ENCODE measurements at regions not wholly inside any gene's neighbourhood (a gene's known extent, or its start where the extent isn't known, plus 50 kb on each side); places are given as distances from the start of the nearest gene placed in this dataset.

DNA sequence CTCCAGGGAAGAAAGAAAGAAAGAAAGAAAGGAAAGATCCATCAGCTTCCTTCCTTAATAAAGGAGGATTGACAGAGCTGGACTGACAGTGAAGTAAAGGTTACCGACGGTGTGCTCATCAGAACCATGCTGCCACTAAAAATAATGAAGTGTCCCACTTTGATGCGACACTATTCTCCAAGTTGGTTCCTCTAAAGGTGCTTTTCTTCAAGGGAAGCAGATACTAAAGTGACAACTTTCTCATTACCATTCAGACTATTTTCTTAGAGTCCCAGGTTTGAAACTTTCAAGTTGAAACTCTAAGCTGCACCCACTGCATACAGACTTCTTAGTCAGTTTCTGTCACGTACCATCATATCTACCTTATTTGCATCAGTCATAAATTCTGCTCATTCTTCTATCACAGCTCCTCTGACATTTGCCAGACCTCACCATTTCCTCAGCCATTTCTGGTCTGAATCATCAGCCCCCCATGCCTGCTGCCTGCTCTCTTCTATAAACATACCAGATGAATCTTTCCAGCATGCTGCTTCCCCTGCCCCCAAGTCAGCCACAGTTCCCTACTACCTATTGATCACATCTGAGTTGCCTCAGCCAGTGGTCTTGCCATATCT is 177.6 kb downstream of the DEPDC1B start (continued):
- TF ChIP-seq CBX5 (IDR thresholded peaks at IDR 0.05; ENCODE audit: low read depth) (no peak), PAX5 (IDR thresholded peaks at IDR 0.05; ENCODE audit: borderline replicate concordance, low read depth, low read length) (no peak), MYB (IDR thresholded peaks at IDR 0.05; ENCODE audit: borderline replicate concordance, low read depth, low read length) (no peak), SPI1 (IDR thresholded peaks at IDR 0.05; ENCODE audit: borderline replicate concordance, insufficient read depth, low read depth, low read length) (no peak), CBX3 (IDR thresholded peaks at IDR 0.05; ENCODE audit: borderline replicate concordance, low read depth) (no peak), RUNX3 (IDR thresholded peaks at IDR 0.05; ENCODE audit: low read length) (peak; percentile 68), RELA (IDR thresholded peaks at IDR 0.05; ENCODE audit: borderline replicate concordance, partially characterized antibody) (no peak), SIX5 (IDR thresholded peaks at IDR 0.05; ENCODE audit: low read depth, low read length, severe bottlenecking) (no peak), ZNF207 (IDR thresholded peaks at IDR 0.05; ENCODE audit: borderline replicate concordance) (no peak), STAT1 (conservative IDR thresholded peaks at IDR 0.05) (no peak), ESRRA (IDR thresholded peaks at IDR 0.05; ENCODE audit: low read length) (no peak), TBL1XR1 (IDR thresholded peaks at IDR 0.05; ENCODE audit: low read depth, low read length) (peak; percentile 46)
- TF ChIP-seq, protein P1, sequence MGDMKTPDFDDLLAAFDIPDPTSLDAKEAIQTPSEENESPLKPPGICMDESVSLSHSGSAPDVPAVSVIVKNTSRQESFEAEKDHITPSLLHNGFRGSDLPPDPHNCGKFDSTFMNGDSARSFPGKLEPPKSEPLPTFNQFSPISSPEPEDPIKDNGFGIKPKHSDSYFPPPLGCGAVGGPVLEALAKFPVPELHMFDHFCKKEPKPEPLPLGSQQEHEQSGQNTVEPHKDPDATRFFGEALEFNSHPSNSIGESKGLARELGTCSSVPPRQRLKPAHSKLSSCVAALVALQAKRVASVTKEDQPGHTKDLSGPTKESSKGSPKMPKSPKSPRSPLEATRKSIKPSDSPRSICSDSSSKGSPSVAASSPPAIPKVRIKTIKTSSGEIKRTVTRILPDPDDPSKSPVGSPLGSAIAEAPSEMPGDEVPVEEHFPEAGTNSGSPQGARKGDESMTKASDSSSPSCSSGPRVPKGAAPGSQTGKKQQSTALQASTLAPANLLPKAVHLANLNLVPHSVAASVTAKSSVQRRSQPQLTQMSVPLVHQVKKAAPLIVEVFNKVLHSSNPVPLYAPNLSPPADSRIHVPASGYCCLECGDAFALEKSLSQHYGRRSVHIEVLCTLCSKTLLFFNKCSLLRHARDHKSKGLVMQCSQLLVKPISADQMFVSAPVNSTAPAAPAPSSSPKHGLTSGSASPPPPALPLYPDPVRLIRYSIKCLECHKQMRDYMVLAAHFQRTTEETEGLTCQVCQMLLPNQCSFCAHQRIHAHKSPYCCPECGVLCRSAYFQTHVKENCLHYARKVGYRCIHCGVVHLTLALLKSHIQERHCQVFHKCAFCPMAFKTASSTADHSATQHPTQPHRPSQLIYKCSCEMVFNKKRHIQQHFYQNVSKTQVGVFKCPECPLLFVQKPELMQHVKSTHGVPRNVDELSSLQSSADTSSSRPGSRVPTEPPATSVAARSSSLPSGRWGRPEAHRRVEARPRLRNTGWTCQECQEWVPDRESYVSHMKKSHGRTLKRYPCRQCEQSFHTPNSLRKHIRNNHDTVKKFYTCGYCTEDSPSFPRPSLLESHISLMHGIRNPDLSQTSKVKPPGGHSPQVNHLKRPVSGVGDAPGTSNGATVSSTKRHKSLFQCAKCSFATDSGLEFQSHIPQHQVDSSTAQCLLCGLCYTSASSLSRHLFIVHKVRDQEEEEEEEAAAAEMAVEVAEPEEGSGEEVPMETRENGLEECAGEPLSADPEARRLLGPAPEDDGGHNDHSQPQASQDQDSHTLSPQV (IDR thresholded peaks at IDR 0.05) = no peak
- TF ChIP-seq, protein P2, sequence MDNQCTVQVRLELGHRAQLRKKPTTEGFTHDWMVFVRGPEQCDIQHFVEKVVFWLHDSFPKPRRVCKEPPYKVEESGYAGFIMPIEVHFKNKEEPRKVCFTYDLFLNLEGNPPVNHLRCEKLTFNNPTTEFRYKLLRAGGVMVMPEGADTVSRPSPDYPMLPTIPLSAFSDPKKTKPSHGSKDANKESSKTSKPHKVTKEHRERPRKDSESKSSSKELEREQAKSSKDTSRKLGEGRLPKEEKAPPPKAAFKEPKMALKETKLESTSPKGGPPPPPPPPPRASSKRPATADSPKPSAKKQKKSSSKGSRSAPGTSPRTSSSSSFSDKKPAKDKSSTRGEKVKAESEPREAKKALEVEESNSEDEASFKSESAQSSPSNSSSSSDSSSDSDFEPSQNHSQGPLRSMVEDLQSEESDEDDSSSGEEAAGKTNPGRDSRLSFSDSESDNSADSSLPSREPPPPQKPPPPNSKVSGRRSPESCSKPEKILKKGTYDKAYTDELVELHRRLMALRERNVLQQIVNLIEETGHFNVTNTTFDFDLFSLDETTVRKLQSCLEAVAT (IDR thresholded peaks at IDR 0.05) = no peak
- TF ChIP-seq, protein P3, sequence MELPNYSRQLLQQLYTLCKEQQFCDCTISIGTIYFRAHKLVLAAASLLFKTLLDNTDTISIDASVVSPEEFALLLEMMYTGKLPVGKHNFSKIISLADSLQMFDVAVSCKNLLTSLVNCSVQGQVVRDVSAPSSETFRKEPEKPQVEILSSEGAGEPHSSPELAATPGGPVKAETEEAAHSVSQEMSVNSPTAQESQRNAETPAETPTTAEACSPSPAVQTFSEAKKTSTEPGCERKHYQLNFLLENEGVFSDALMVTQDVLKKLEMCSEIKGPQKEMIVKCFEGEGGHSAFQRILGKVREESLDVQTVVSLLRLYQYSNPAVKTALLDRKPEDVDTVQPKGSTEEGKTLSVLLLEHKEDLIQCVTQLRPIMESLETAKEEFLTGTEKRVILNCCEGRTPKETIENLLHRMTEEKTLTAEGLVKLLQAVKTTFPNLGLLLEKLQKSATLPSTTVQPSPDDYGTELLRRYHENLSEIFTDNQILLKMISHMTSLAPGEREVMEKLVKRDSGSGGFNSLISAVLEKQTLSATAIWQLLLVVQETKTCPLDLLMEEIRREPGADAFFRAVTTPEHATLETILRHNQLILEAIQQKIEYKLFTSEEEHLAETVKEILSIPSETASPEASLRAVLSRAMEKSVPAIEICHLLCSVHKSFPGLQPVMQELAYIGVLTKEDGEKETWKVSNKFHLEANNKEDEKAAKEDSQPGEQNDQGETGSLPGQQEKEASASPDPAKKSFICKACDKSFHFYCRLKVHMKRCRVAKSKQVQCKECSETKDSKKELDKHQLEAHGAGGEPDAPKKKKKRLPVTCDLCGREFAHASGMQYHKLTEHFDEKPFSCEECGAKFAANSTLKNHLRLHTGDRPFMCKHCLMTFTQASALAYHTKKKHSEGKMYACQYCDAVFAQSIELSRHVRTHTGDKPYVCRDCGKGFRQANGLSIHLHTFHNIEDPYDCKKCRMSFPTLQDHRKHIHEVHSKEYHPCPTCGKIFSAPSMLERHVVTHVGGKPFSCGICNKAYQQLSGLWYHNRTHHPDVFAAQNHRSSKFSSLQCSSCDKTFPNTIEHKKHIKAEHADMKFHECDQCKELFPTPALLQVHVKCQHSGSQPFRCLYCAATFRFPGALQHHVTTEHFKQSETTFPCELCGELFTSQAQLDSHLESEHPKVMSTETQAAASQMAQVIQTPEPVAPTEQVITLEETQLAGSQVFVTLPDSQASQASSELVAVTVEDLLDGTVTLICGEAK (IDR thresholded peaks at IDR 0.05; ENCODE audit: borderline replicate concordance) = no peak
